WI38 (cell line): ENCODE measurements at regions not wholly inside any gene's neighbourhood (a gene's known extent, or its start where the extent isn't known, plus 50 kb on each side); places are given as distances from the start of the nearest gene placed in this dataset.

Experiments used
- H3K4me3 ChIP-seq: 2 replicates; pipeline ENCODE4 v1.5.1; 2011; ENCODE audit warnings: low read depth, mild to moderate bottlenecking, control low read depth, low read length
- CTCF ChIP-seq: IDR thresholded peaks from 2 replicates; pipeline ENCODE4 v1.5.1; 2012; ENCODE audit warnings: low read depth, mild to moderate bottlenecking, control low read depth, low read length

GRCh38 chr15:93361703-93362102 lies 272.7 kb upstream of the RGMA start:
- no peak for TF ChIP-seq CTCF
- H3K4me3 ChIP-seq, result no peak overlapping the region

- TF ChIP-seq CTCF, result no peak
- no peak overlapping the region for H3K4me3 ChIP-seq
These were observed 272.0 kb upstream of the RGMA start for GRCh38 chr15:93360976-93361375.

GRCh38 chr15:93360318-93360717 lies 271.3 kb upstream of the RGMA start:
- no peak for TF ChIP-seq CTCF
- H3K4me3 ChIP-seq, result no peak overlapping the region

- no peak for TF ChIP-seq CTCF
- no peak overlapping the region for H3K4me3 ChIP-seq
These were observed 270.6 kb upstream of the RGMA start for GRCh38 chr15:93359425-93360131.

GRCh38 chr15:93359060-93359408 lies 270.0 kb upstream of the RGMA start:
- no peak for TF ChIP-seq CTCF
- H3K4me3 ChIP-seq, result no peak overlapping the region

- TF ChIP-seq CTCF, result no peak
- no peak overlapping the region for H3K4me3 ChIP-seq
These were observed 269.4 kb upstream of the RGMA start for GRCh38 chr15:93358166-93359059.
